ENCODE measurements at regions not wholly inside any gene's neighbourhood (a gene's known extent, or its start where the extent isn't known, plus 50 kb on each side); places are given as distances from the start of the nearest gene placed in this dataset.

DNA sequence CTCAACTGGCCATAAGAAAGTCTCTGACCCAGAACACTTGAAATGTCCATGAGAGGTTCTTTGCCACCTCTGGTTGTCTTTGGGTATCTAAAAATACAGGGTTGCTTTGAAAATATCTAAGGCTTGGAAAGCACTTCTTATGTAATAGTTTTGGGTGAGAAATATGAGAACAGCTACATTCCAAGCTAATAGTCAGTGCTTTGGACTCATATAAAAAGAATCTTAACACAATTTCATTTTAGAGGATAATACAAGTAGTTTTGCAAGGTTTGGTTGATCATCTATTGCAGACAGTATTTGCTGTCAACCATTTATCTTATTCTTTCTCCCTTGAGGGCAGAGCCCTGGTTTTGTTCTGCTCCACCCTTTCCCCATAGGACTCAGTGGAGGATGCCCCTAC is 207.5 kb downstream of the KCNK2 start:
- TF ChIP-seq EZH2 (IDR thresholded peaks at IDR 0.05) (no peak), CTCF (IDR thresholded peaks at IDR 0.05) (no peak), EZH2phosphoT487 (IDR thresholded peaks at IDR 0.05) (no peak)
